HG03196 (cell line): ENCODE measurements at regions not wholly inside any gene's neighbourhood (a gene's known extent, or its start where the extent isn't known, plus 50 kb on each side); places are given as distances from the start of the nearest gene placed in this dataset.

Experiments used
- ATAC-seq: cut with Tn5 transposase; IDR thresholded peaks from one replicate; pipeline ENCODE4 v1.9.1; 2021; ENCODE audit not compliant: unreplicated experiment

GRCh38 chr1:58908561-58909560, 125.0 kb upstream of the JUN start:
- no peak for ATAC-seq

- no peak for ATAC-seq
These were observed 126.3 kb upstream of the JUN start for GRCh38 chr1:58909914-58910681.

GRCh38 chr1:58911841-58912499, 128.1 kb upstream of the JUN start:
- no peak for ATAC-seq

GRCh38 chr1:58914925-58915324, 131.1 kb upstream of the JUN start:
- ATAC-seq, result no peak

GRCh38 chr1:58917436-58917835, 133.6 kb upstream of the JUN start:
- ATAC-seq, result no peak

- no peak for ATAC-seq
These were observed 135.5 kb upstream of the JUN start for GRCh38 chr1:58919226-58919958.

- ATAC-seq, result no peak
These were observed 136.1 kb upstream of the JUN start for GRCh38 chr1:58919959-58920321.

GRCh38 chr1:58921342-58921741, 137.5 kb upstream of the JUN start:
- ATAC-seq, result no peak

GRCh38 chr1:58921751-58922150, 137.9 kb upstream of the JUN start:
- no peak for ATAC-seq

- ATAC-seq, result peak; percentile 83
These were observed 138.6 kb upstream of the JUN start for GRCh38 chr1:58922302-58923089.

- ATAC-seq, result no peak
These were observed 139.2 kb upstream of the JUN start for GRCh38 chr1:58923090-58923470.

- no peak for ATAC-seq
These were observed 140.2 kb upstream of the JUN start for GRCh38 chr1:58924016-58924565.

GRCh38 chr1:58924821-58925220, 141.0 kb upstream of the JUN start:
- no peak for ATAC-seq

GRCh38 chr1:58925247-58925646, 141.4 kb upstream of the JUN start:
- no peak for ATAC-seq

- ATAC-seq, result no peak
These were observed 142.3 kb upstream of the JUN start for GRCh38 chr1:58926152-58926551.

GRCh38 chr1:58927041-58927721, 143.3 kb upstream of the JUN start:
- no peak for ATAC-seq

GRCh38 chr1:58927722-58928085, 143.9 kb upstream of the JUN start:
- ATAC-seq, result no peak

- ATAC-seq, result no peak
These were observed 144.7 kb upstream of the JUN start for GRCh38 chr1:58928514-58928913.

GRCh38 chr1:58929671-58930325, 146.0 kb upstream of the JUN start:
- no peak for ATAC-seq
